ENCODE measurements at regions not wholly inside any gene's neighbourhood (a gene's known extent, or its start where the extent isn't known, plus 50 kb on each side); places are given as distances from the start of the nearest gene placed in this dataset.
A peak's percentile ranks its signal among the peaks of the same experiment; 100 is the strongest.

DNA sequence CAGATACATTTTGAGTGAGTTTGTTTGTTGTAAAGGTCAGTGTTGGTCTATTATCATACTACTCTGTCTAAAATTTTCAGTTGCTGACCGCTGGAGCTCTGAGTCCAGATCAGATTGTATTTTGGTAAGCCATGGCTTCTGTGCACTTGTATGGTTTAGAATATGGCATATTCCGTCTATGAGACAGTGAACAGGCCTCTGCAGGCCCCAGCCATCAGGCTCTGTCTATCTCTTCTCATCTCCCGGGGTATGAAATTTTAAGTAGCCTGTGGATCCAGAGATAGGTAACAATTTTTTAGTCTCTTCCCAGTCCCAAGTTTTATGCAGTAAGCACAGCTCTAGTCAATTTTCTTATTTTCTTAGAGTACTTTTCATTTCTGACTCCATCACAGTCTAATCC lies 1929.1 kb upstream of the SEL1L start:
- Histone ChIP-seq H3K4me1 (ENCODE audit: insufficient read depth) (no peaks in the 10 kb centered on the region), H2AFZ (no peak overlapping the region), H3K9me3 (ENCODE audit: low read depth) (no peaks in the 10 kb centered on the region), H3K4me3 (no peak overlapping the region), H3K4me2 (no peak overlapping the region), H3K79me2 (no peaks in the 10 kb centered on the region), H4K20me1 (ENCODE audit: insufficient read depth, poor library complexity, severe bottlenecking) (no peaks in the 10 kb centered on the region), H3K27me3 (no peaks in the 10 kb centered on the region), H3K36me3 (replicated peaks; ENCODE audit: insufficient read depth, low read depth) (no peaks in the 10 kb centered on the region), H3K9me2 (replicated peaks; ENCODE audit: insufficient read depth) (no peaks in the 10 kb centered on the region), H3K27ac (no peak overlapping the region)
- no peak for DNase-seq (ENCODE audit: low spot score)
- TF ChIP-seq EZH2phosphoT487 (IDR thresholded peaks at IDR 0.05; ENCODE audit: low read depth, severe bottlenecking, unreplicated experiment) = no peak
- no peak for TF ChIP-seq EZH2 (IDR thresholded peaks at IDR 0.05; ENCODE audit: borderline replicate concordance)
- no peak for TF ChIP-seq CTCF (IDR thresholded peaks at IDR 0.05; ENCODE audit: poor library complexity)
- 82% methylated on average over 3 of the region's 3 CpGs for WGBS (ENCODE audit: low lambda C conversion rate, missing lambda C conversion rate)

DNA sequence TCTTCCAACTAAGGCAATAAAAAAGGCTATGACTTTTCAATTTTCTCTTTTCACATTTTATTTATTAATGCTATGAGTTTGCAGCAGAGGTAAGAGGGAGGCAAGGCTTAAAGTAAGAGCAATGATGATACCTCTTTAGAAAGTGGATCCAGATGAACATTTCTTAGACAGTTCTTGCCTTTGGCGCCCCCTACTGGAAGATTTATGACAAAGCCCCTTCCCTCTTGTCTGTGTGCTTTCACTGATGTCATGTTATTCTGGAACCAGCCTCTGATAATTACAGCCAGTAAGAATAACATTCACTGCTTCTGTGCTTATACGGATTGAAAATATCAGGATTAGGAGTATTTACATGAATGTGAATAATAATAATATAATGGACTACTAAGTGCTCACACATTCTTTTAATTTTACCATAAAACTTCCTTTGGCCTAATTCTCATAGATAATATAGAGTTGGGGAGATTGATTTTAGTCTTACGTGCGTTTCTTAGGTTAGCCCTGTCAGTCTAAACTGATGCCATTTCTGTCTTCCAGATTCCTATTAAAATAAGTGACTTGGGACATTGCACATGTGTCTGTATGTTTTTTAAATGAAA lies 1929.9 kb upstream of the SEL1L start:
- Histone ChIP-seq H3K4me2 (no peak overlapping the region), H3K9me2 (replicated peaks; ENCODE audit: insufficient read depth) (no peaks in the 10 kb centered on the region), H3K27ac (no peak overlapping the region), H4K20me1 (ENCODE audit: insufficient read depth, poor library complexity, severe bottlenecking) (no peaks in the 10 kb centered on the region), H3K79me2 (no peaks in the 10 kb centered on the region), H3K36me3 (replicated peaks; ENCODE audit: insufficient read depth, low read depth) (no peaks in the 10 kb centered on the region), H2AFZ (no peak overlapping the region), H3K9me3 (ENCODE audit: low read depth) (no peaks in the 10 kb centered on the region), H3K27me3 (no peaks in the 10 kb centered on the region), H3K4me3 (no peak overlapping the region), H3K4me1 (ENCODE audit: insufficient read depth) (no peaks in the 10 kb centered on the region)
- DNase-seq (ENCODE audit: low spot score) = peak; percentile 78
- TF ChIP-seq EZH2 (IDR thresholded peaks at IDR 0.05; ENCODE audit: borderline replicate concordance) = no peak
- TF ChIP-seq CTCF (IDR thresholded peaks at IDR 0.05; ENCODE audit: poor library complexity) = peak; percentile 71
- TF ChIP-seq EZH2phosphoT487 (IDR thresholded peaks at IDR 0.05; ENCODE audit: low read depth, severe bottlenecking, unreplicated experiment) = no peak
- WGBS (ENCODE audit: low lambda C conversion rate, missing lambda C conversion rate) = 51% methylated on average over 4 of the region's 4 CpGs

- Histone ChIP-seq H3K4me2 (no peak overlapping the region), H3K27ac (no peak overlapping the region), H2AFZ (no peak overlapping the region), H3K27me3 (no peaks in the 10 kb centered on the region), H3K36me3 (replicated peaks; ENCODE audit: insufficient read depth, low read depth) (no peaks in the 10 kb centered on the region), H3K4me1 (ENCODE audit: insufficient read depth) (peaks cover 4% of the 10 kb centered on the region), H3K79me2 (no peaks in the 10 kb centered on the region), H3K9me2 (replicated peaks; ENCODE audit: insufficient read depth) (no peaks in the 10 kb centered on the region), H3K9me3 (ENCODE audit: low read depth) (no peaks in the 10 kb centered on the region), H4K20me1 (ENCODE audit: insufficient read depth, poor library complexity, severe bottlenecking) (no peaks in the 10 kb centered on the region), H3K4me3 (no peak overlapping the region)
- DNase-seq (ENCODE audit: low spot score) = no peak
- WGBS (ENCODE audit: low lambda C conversion rate, missing lambda C conversion rate) = 50% methylated on average over 3 of the region's 3 CpGs
- no peak for TF ChIP-seq CTCF (IDR thresholded peaks at IDR 0.05; ENCODE audit: poor library complexity)
- TF ChIP-seq EZH2 (IDR thresholded peaks at IDR 0.05; ENCODE audit: borderline replicate concordance) = no peak
- TF ChIP-seq EZH2phosphoT487 (IDR thresholded peaks at IDR 0.05; ENCODE audit: low read depth, severe bottlenecking, unreplicated experiment) = no peak
Measured at GRCh38 chr14:83467811-83468210, 1934.2 kb upstream of the SEL1L start.
